ENCODE measurements at regions not wholly inside any gene's neighbourhood (a gene's known extent, or its start where the extent isn't known, plus 50 kb on each side); places are given as distances from the start of the nearest gene placed in this dataset.
"Not testable (repeated sequence)": the region's sequence is repeated elsewhere in the genome, so short reads cannot be mapped to it uniquely, and the experiment has no call there.

GRCh38 chr1:149635290-149635899 lies 51.7 kb downstream of the PPIAL4C start:
- DNase-seq (ENCODE audit: low read depth): not testable (repeated sequence)

- DNase-seq (ENCODE audit: low read depth): not testable (repeated sequence)
Measured at GRCh38 chr1:149636286-149637122, 52.9 kb downstream of the PPIAL4C start.

GRCh38 chr1:149638481-149638880 lies 54.8 kb downstream of the PPIAL4C start:
- not testable (repeated sequence) for DNase-seq (ENCODE audit: low read depth)

- DNase-seq (ENCODE audit: low read depth): not testable (repeated sequence)
Measured at GRCh38 chr1:149638901-149639658, 55.4 kb downstream of the PPIAL4C start.

GRCh38 chr1:149641179-149641578 lies 57.5 kb downstream of the PPIAL4C start:
- DNase-seq (ENCODE audit: low read depth): not testable (repeated sequence)

- DNase-seq (ENCODE audit: low read depth): not testable (repeated sequence)
Measured at GRCh38 chr1:149644818-149645217, 61.2 kb downstream of the PPIAL4C start.

GRCh38 chr1:149646360-149647017 lies 62.8 kb downstream of the PPIAL4C start:
- not testable (repeated sequence) for DNase-seq (ENCODE audit: low read depth)

- not testable (repeated sequence) for DNase-seq (ENCODE audit: low read depth)
Measured at GRCh38 chr1:149647018-149647373, 63.3 kb downstream of the PPIAL4C start.

GRCh38 chr1:149657750-149658149 lies 74.1 kb downstream of the PPIAL4C start:
- DNase-seq (ENCODE audit: low read depth): not testable (repeated sequence)

- DNase-seq (ENCODE audit: low read depth): peak; percentile 40
Measured at GRCh38 chr1:149658175-149658574, 74.5 kb downstream of the PPIAL4C start.

GRCh38 chr1:149664624-149665023 lies 81.0 kb downstream of the PPIAL4C start:
- DNase-seq (ENCODE audit: low read depth): not testable (repeated sequence)

GRCh38 chr1:149665033-149665432 lies 81.4 kb downstream of the PPIAL4C start:
- DNase-seq (ENCODE audit: low read depth): not testable (repeated sequence)

GRCh38 chr1:149665528-149665927 lies 81.9 kb downstream of the PPIAL4C start:
- DNase-seq (ENCODE audit: low read depth): not testable (repeated sequence)

- DNase-seq (ENCODE audit: low read depth): not testable (repeated sequence)
Measured at GRCh38 chr1:149673231-149673909, 89.7 kb downstream of the PPIAL4C start.

GRCh38 chr1:149674921-149675320 lies 91.3 kb downstream of the PPIAL4C start:
- DNase-seq (ENCODE audit: low read depth): not testable (repeated sequence)

GRCh38 chr1:149677359-149677758 lies 93.7 kb downstream of the PPIAL4C start:
- DNase-seq (ENCODE audit: low read depth): not testable (repeated sequence)

GRCh38 chr1:149686593-149687238 lies 95.8 kb upstream of the FCGR1A start:
- not testable (repeated sequence) for DNase-seq (ENCODE audit: low read depth)

- not testable (repeated sequence) for DNase-seq (ENCODE audit: low read depth)
Measured at GRCh38 chr1:149691399-149691798, 91.1 kb upstream of the FCGR1A start.

GRCh38 chr1:149692804-149693539 lies 89.5 kb upstream of the FCGR1A start:
- not testable (repeated sequence) for DNase-seq (ENCODE audit: low read depth)

Data from HT1080 (cell line).